ENCODE measurements at regions not wholly inside any gene's neighbourhood (a gene's known extent, or its start where the extent isn't known, plus 50 kb on each side); places are given as distances from the start of the nearest gene placed in this dataset.

GRCh38 chr2:9114458-9114857 is 92.2 kb upstream of the ASAP2 start:
- no peak for TF ChIP-seq CTCF (IDR thresholded peaks at IDR 0.05; ENCODE audit: unreplicated experiment)
- Mint-ChIP-seq H3K4me3 (ENCODE audit: low read depth, unreplicated experiment) (no peak overlapping the region), H3K9me3 (ENCODE audit: low read depth, unreplicated experiment) (no peaks in the 10 kb centered on the region), H3K36me3 (ENCODE audit: insufficient read depth, unreplicated experiment) (no peaks in the 10 kb centered on the region), H3K27me3 (ENCODE audit: unreplicated experiment) (no peaks in the 10 kb centered on the region), H3K4me1 (ENCODE audit: low read depth, unreplicated experiment) (peaks cover 18% of the 10 kb centered on the region), H3K27ac (ENCODE audit: unreplicated experiment) (no peak overlapping the region)
- intact Hi-C loops (cut with micrococcal nuclease; ENCODE audit: unreplicated experiment): loop anchor here (1.0 kb wide), 1 partner anchor 241 kb away; no protein-coding TSS in a partner anchor
- no TSS peak for BruUV-seq (replicated peaks)
- CTCF ChIA-PET: interaction anchor here (0.9 to 1.5 kb wide), 2 partner anchors 11 to 241 kb away, joined by 3 read pairs; no protein-coding TSS in a partner anchor
- DNase-seq: no peak

GRCh38 chr2:9113916-9114315 is 92.7 kb upstream of the ASAP2 start:
- no peaks in the 10 kb centered on the region for H3K27me3 Mint-ChIP-seq (ENCODE audit: unreplicated experiment)
- H3K27ac Mint-ChIP-seq (ENCODE audit: unreplicated experiment): no peak overlapping the region
- H3K9me3 Mint-ChIP-seq (ENCODE audit: low read depth, unreplicated experiment): no peaks in the 10 kb centered on the region
- intact Hi-C loops (cut with micrococcal nuclease; ENCODE audit: unreplicated experiment): loop anchor here (1.0 kb wide), 1 partner anchor 241 kb away; no protein-coding TSS in a partner anchor
- peaks cover 18% of the 10 kb centered on the region for H3K4me1 Mint-ChIP-seq (ENCODE audit: low read depth, unreplicated experiment)
- H3K4me3 Mint-ChIP-seq (ENCODE audit: low read depth, unreplicated experiment): no peak overlapping the region
- no peak for TF ChIP-seq CTCF (IDR thresholded peaks at IDR 0.05; ENCODE audit: unreplicated experiment)
- no TSS peak for BruUV-seq (replicated peaks)
- no peaks in the 10 kb centered on the region for H3K36me3 Mint-ChIP-seq (ENCODE audit: insufficient read depth, unreplicated experiment)
- no peak for DNase-seq
- CTCF ChIA-PET: interaction anchor here (0.7 to 1.5 kb wide), 3 partner anchors 11 to 249 kb away, joined by 3 read pairs; no protein-coding TSS in a partner anchor

GRCh38 chr2:9113262-9113661 is 93.3 kb upstream of the ASAP2 start:
- TF ChIP-seq CTCF (IDR thresholded peaks at IDR 0.05; ENCODE audit: unreplicated experiment): no peak
- Mint-ChIP-seq H3K4me1 (ENCODE audit: low read depth, unreplicated experiment) (peaks cover 18% of the 10 kb centered on the region), H3K27ac (ENCODE audit: unreplicated experiment) (no peak overlapping the region), H3K9me3 (ENCODE audit: low read depth, unreplicated experiment) (no peaks in the 10 kb centered on the region), H3K27me3 (ENCODE audit: unreplicated experiment) (no peaks in the 10 kb centered on the region), H3K36me3 (ENCODE audit: insufficient read depth, unreplicated experiment) (no peaks in the 10 kb centered on the region), H3K4me3 (ENCODE audit: low read depth, unreplicated experiment) (peak overlapping the region; percentile 37)
- intact Hi-C loops (cut with micrococcal nuclease; ENCODE audit: unreplicated experiment): no loop called here
- CTCF ChIA-PET: interaction anchor here (0.7 to 1.5 kb wide), 2 partner anchors 10 to 248 kb away, joined by 3 read pairs; no protein-coding TSS in a partner anchor
- no TSS peak for BruUV-seq (replicated peaks)
- DNase-seq: no peak

GRCh38 chr2:9112079-9112721 is 94.4 kb upstream of the ASAP2 start:
- no peaks in the 10 kb centered on the region for H3K36me3 Mint-ChIP-seq (ENCODE audit: insufficient read depth, unreplicated experiment)
- intact Hi-C loops (cut with micrococcal nuclease; ENCODE audit: unreplicated experiment): no loop called here
- H3K27me3 Mint-ChIP-seq (ENCODE audit: unreplicated experiment): no peaks in the 10 kb centered on the region
- no peaks in the 10 kb centered on the region for H3K9me3 Mint-ChIP-seq (ENCODE audit: low read depth, unreplicated experiment)
- BruUV-seq (replicated peaks): no TSS peak
- peaks cover 23% of the 10 kb centered on the region for H3K4me1 Mint-ChIP-seq (ENCODE audit: low read depth, unreplicated experiment)
- peak overlapping the region; percentile 37 for H3K4me3 Mint-ChIP-seq (ENCODE audit: low read depth, unreplicated experiment)
- CTCF ChIA-PET: interaction anchor here (0.5 to 1.1 kb wide), 3 partner anchors 110 to 243 kb away, joined by 3 read pairs; no protein-coding TSS in a partner anchor
- peak overlapping the region; percentile 24 for H3K27ac Mint-ChIP-seq (ENCODE audit: unreplicated experiment)
- TF ChIP-seq CTCF (IDR thresholded peaks at IDR 0.05; ENCODE audit: unreplicated experiment): no peak
- DNase-seq: peak; percentile 47

Measured in Calu3 (cell line).